GM18867 (cell line): ENCODE measurements at regions not wholly inside any gene's neighbourhood (a gene's known extent, or its start where the extent isn't known, plus 50 kb on each side); places are given as distances from the start of the nearest gene placed in this dataset.
"Not testable (repeated sequence)": the region's sequence is repeated elsewhere in the genome, so short reads cannot be mapped to it uniquely, and the experiment has no call there.

Source experiments
- ATAC-seq: cut with Tn5 transposase; IDR thresholded peaks from one replicate; pipeline ENCODE4 v1.9.1; 2021; ENCODE audit warnings: mild to moderate bottlenecking, moderate library complexity; ENCODE audit not compliant: unreplicated experiment

GRCh38 chr9:82763656-82764055 is 299.3 kb downstream of the RASEF start:
- no peak for ATAC-seq

GRCh38 chr9:82764061-82764668 is 298.8 kb downstream of the RASEF start:
- no peak for ATAC-seq

GRCh38 chr9:82774707-82775231 is 288.2 kb downstream of the RASEF start:
- not testable (repeated sequence) for ATAC-seq

GRCh38 chr9:82776508-82776907 is 286.4 kb downstream of the RASEF start:
- ATAC-seq = no peak

- ATAC-seq = no peak
Measured at GRCh38 chr9:82777366-82777765, 285.6 kb downstream of the RASEF start.

GRCh38 chr9:82778923-82779322 is 284.0 kb downstream of the RASEF start:
- ATAC-seq = not testable (repeated sequence)

- no peak for ATAC-seq
Measured at GRCh38 chr9:82780017-82780416, 282.9 kb downstream of the RASEF start.

- no peak for ATAC-seq
Measured at GRCh38 chr9:82781921-82782392, 281.0 kb downstream of the RASEF start.

- ATAC-seq = no peak
Measured at GRCh38 chr9:82783045-82783444, 279.9 kb downstream of the RASEF start.

GRCh38 chr9:82784589-82784988 is 278.4 kb downstream of the RASEF start:
- ATAC-seq = no peak

- ATAC-seq = no peak
Measured at GRCh38 chr9:82789155-82789824, 273.7 kb downstream of the RASEF start.

- ATAC-seq = no peak
Measured at GRCh38 chr9:82790875-82791274, 272.1 kb downstream of the RASEF start.

GRCh38 chr9:82791692-82792091 is 271.2 kb downstream of the RASEF start:
- ATAC-seq = no peak

GRCh38 chr9:82797534-82797933 is 265.4 kb downstream of the RASEF start:
- ATAC-seq = no peak

GRCh38 chr9:82799286-82799685 is 263.7 kb downstream of the RASEF start:
- no peak for ATAC-seq

- ATAC-seq = no peak
Measured at GRCh38 chr9:82805027-82805426, 257.9 kb downstream of the RASEF start.

- no peak for ATAC-seq
Measured at GRCh38 chr9:82808478-82808877, 254.5 kb downstream of the RASEF start.

- no peak for ATAC-seq
Measured at GRCh38 chr9:82810915-82811314, 252.0 kb downstream of the RASEF start.

- ATAC-seq = no peak
Measured at GRCh38 chr9:82819260-82819659, 243.7 kb downstream of the RASEF start.

- ATAC-seq = no peak
Measured at GRCh38 chr9:82820186-82820585, 242.8 kb downstream of the RASEF start.

- no peak for ATAC-seq
Measured at GRCh38 chr9:82829818-82830217, 233.1 kb downstream of the RASEF start.

- no peak for ATAC-seq
Measured at GRCh38 chr9:82865524-82865923, 197.4 kb downstream of the RASEF start.
